A549 (cell line): ENCODE measurements at regions not wholly inside any gene's neighbourhood (a gene's known extent, or its start where the extent isn't known, plus 50 kb on each side); places are given as distances from the start of the nearest gene placed in this dataset.

Experiments used
- ATAC-seq, 2 experiments: fragments of 200-7000 bp in 1 of 2; fragments of >200 bp in 1 of 2; cut with Nextera tagmentation in 1 of 2; cut with Tn5 transposase in 1 of 2; 3 replicates each; pipeline versions ENCODE4 v1.8.0 to v1.9.1; 2018 to 2020; ENCODE audit warnings: mild to moderate bottlenecking in 1 of 2, moderate library complexity in 1 of 2
- CTCF ChIA-PET: fragments of 300-600 bp; sonication (Branson Sonifier 250); formaldehyde crosslinking; extraction: SDS; loops from one replicate; lab custom pipeline; 2021; ENCODE audit warnings: antibody characterized with exemption, inconsistent platforms; lab: Yijun Ruan, JAX
- POLR2A ChIA-PET: fragments of 350-600 bp; formaldehyde crosslinking; extraction: SDS; loops from one replicate; lab custom pipeline; 2021; ENCODE audit warnings: antibody characterized with exemption, inconsistent platforms; lab: Yijun Ruan, JAX
- DNase-seq, 2 experiments: peaks; one replicate each; pipeline versions ENCODE4 v3.0.0 to v3.0.0-alpha.2; 2011 to 2016; ENCODE audit warnings: low read depth in 1 of 2, low spot score in 1 of 2
- FAIRE-seq: peaks from 2 replicates; lab custom pipeline; 2011; peaks lifted over from hg19 to GRCh38; lab: Jason Lieb, UNC
- H3K27ac ChIP-seq, 2 experiments: fragments of >200 bp; sonication (Bioruptor Twin); formaldehyde crosslinking; 3 replicates each; pipeline ENCODE4 v1.5.1; 2016 to 2017
- H3K4me1 ChIP-seq: fragments of >200 bp; sonication (Bioruptor Twin); formaldehyde crosslinking; 3 replicates; pipeline ENCODE4 v1.6.1; 2016
- H3K4me2 ChIP-seq: fragments of >200 bp; sonication (Bioruptor Twin); formaldehyde crosslinking; 3 replicates; pipeline ENCODE4 v1.6.1; 2016
- H3K4me3 ChIP-seq: fragments of >200 bp; sonication (Bioruptor Twin); formaldehyde crosslinking; 3 replicates; pipeline ENCODE4 v1.5.1; 2016
- H3K9me3 ChIP-seq: fragments of >200 bp; sonication (Bioruptor Twin); formaldehyde crosslinking; 3 replicates; pipeline ENCODE4 v1.6.1; 2016
- ATOH8 ChIP-seq: fragments of 250-450 bp; sonication (Bioruptor Pico); IDR thresholded peaks from 2 replicates; pipeline ENCODE4 v1.5.0; 2020; ENCODE audit warnings: low read depth, mild to moderate bottlenecking, moderate library complexity
- BCL3 ChIP-seq: fragments of >200 bp; sonication (Bioruptor Twin); formaldehyde crosslinking; IDR thresholded peaks from 3 replicates; pipeline ENCODE4 v1.6.1; 2016
- CBX2 ChIP-seq: fragments of 200-600 bp; sonication (generic); IDR thresholded peaks from 2 replicates; pipeline ENCODE4 v1.6.1; 2016; ENCODE audit warnings: low read depth, mild to moderate bottlenecking, borderline replicate concordance
- CBX8 ChIP-seq: fragments of 200-600 bp; sonication (generic); IDR thresholded peaks from 2 replicates; pipeline ENCODE4 v1.6.1; 2016
- CEBPB ChIP-seq, 2 experiments: fragments of >200 bp in 1 of 2; sonication (Bioruptor Twin) in 1 of 2; formaldehyde crosslinking in 1 of 2; IDR thresholded peaks; 2 replicates each; pipeline ENCODE4 v1.6.1; 2012 to 2016
- GATA3 ChIP-seq: IDR thresholded peaks from 2 replicates; pipeline ENCODE4 v1.6.1; 2012; ENCODE audit warnings: borderline replicate concordance
- HES2 ChIP-seq: fragments of >200 bp; sonication (Bioruptor Twin); formaldehyde crosslinking; IDR thresholded peaks from 2 replicates; pipeline ENCODE4 v1.6.1; 2016
- HOXB13 ChIP-seq: fragments of 250-450 bp; sonication (Bioruptor Pico); IDR thresholded peaks from 2 replicates; pipeline ENCODE4 v1.5.0; 2020; ENCODE audit warnings: low read depth, mild to moderate bottlenecking, moderate library complexity
- KDM1A ChIP-seq: fragments of 200-600 bp; sonication (generic); IDR thresholded peaks from 2 replicates; pipeline ENCODE4 v1.6.1; 2016; ENCODE audit warnings: low read depth, mild to moderate bottlenecking
- MAFK ChIP-seq: fragments of 450-650 bp; IDR thresholded peaks from 2 replicates; pipeline ENCODE4 v1.6.1; 2014; ENCODE audit not compliant: partially characterized antibody
- RAD21 ChIP-seq, 2 experiments: fragments of >200 bp in 1 of 2; sonication (Bioruptor Twin) in 1 of 2; formaldehyde crosslinking in 1 of 2; IDR thresholded peaks in 1 of 2; conservative IDR thresholded peaks in 1 of 2; 2 replicates in 1 of 2; 3 replicates in 1 of 2; pipeline ENCODE4 v1.6.1; 2012 to 2018; ENCODE audit warnings: inconsistent platforms in 1 of 2
- REST ChIP-seq: fragments of 200-600 bp; sonication (generic); IDR thresholded peaks from 2 replicates; pipeline ENCODE4 v1.6.1; 2016; ENCODE audit warnings: antibody characterized with exemption, mild to moderate bottlenecking, moderate library complexity
- SREBF2 ChIP-seq: fragments of 450-650 bp; IDR thresholded peaks from 2 replicates; pipeline ENCODE4 v1.6.1; 2014; ENCODE audit warnings: mild to moderate bottlenecking, moderate library complexity
- ZC3H11A ChIP-seq: fragments of 450-650 bp; IDR thresholded peaks from 2 replicates; pipeline ENCODE4 v1.6.1; 2014; ENCODE audit warnings: antibody characterized with exemption, mild to moderate bottlenecking
- ZSCAN20 ChIP-seq: fragments of 250-450 bp; sonication (Bioruptor Pico); IDR thresholded peaks from 2 replicates; pipeline ENCODE4 v1.8.0; 2022; ENCODE audit warnings: mild to moderate bottlenecking, moderate library complexity
- WGBS: methylation state at CpG from one replicate; pipeline ENCODE4 v1.1.6; 2017; ENCODE audit errors: missing lambda C conversion rate; 5-methylcytosine and 5-hydroxymethylcytosine counted together
- TF ChIP-seq, protein P1 (sequence below): IDR thresholded peaks from 2 replicates; pipeline ENCODE4 v1.6.1; 2012
- TF ChIP-seq, protein P2 (sequence below): fragments of 450-650 bp; IDR thresholded peaks from 2 replicates; pipeline ENCODE4 v1.6.1; 2014; ENCODE audit warnings: antibody characterized with exemption

DNA sequence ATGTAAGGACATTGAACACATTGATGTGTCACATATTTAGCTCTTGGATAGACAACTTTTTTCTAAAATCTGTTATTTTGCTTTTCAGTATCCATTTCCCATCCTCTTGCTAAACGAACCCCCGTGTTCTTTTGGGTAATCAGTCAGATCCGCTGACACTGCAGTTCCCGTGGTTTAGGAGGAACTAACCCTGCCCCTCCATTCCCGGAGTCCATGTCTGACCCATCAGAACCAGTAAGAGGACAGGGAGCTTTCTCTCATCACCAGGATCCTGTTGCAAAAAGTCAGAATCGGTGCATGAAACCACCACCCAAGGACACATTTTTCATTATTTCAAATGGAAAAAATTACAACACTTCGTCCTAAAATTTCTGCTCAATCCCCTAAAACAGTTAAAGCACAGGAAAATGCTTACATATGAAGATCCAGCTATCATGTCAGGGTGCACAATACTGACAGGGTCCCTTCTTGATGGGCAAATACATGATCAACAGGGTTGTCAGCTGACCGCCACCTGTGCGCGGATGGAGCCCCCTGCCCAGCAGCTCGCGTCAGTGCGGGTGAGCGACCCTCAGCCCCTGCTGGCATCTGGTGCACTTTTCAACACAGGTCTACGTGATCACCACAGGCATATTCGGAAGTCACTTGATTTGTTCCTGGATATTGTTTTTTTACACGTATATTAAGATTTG lies 276.8 kb downstream of the ADGRD1 start:
- FAIRE-seq (no peak), DNase-seq (no peak), ATAC-seq (no peak)
- peaks cover 19% of the 10 kb centered on the region for H3K4me1 ChIP-seq
- 84% methylated on average over 17 of the region's 17 CpGs for WGBS
- CTCF ChIA-PET = interaction anchor here (1.3 to 1.6 kb wide), 3 partner anchors 97 to 484 kb away, joined by 3 read pairs; no protein-coding TSS in a partner anchor
- peak overlapping the region; percentile 58 to 89; a peak in 5 of 6 replicates for H3K27ac ChIP-seq
- peak overlapping the region; percentile 29; the same call in 1 of the 3 replicates for H3K4me2 ChIP-seq
- H3K9me3 ChIP-seq = peaks cover 9% of the 10 kb centered on the region; the same call in 2 of the 3 replicates
- TF ChIP-seq CEBPB (IDR thresholded peaks at IDR 0.05) (no peak), MAFK (peak; percentile 90)
- no peak overlapping the region for H3K4me3 ChIP-seq
- POLR2A ChIA-PET = no interaction called here

- Histone ChIP-seq H3K27ac (peak overlapping the region in 1 of 2 experiments; percentile 89; a peak in 3 of 6 replicates), H3K4me3 (no peak overlapping the region), H3K4me1 (peaks cover 27% of the 10 kb centered on the region), H3K9me3 (peaks cover 9% of the 10 kb centered on the region; the same call in 2 of the 3 replicates), H3K4me2 (no peak overlapping the region)
- 84% methylated on average over 20 of the region's 23 CpGs for WGBS
- ChIA-PET POLR2A (no interaction called here), CTCF (interaction anchor here (1.6 kb wide), 1 partner anchor 98 kb away, joined by 3 read pairs; no protein-coding TSS in a partner anchor)
- ATAC-seq = no peak
- FAIRE-seq = no peak
- TF ChIP-seq ZSCAN20 (CRISPR knock-in tag) = no peak
- no peak for TF ChIP-seq HOXB13 (CRISPR knock-in tag)
- TF ChIP-seq ZC3H11A = no peak
- no peak for TF ChIP-seq CBX2
- no peak for TF ChIP-seq GATA3
- TF ChIP-seq SREBF2 = no peak
- TF ChIP-seq, protein P1, sequence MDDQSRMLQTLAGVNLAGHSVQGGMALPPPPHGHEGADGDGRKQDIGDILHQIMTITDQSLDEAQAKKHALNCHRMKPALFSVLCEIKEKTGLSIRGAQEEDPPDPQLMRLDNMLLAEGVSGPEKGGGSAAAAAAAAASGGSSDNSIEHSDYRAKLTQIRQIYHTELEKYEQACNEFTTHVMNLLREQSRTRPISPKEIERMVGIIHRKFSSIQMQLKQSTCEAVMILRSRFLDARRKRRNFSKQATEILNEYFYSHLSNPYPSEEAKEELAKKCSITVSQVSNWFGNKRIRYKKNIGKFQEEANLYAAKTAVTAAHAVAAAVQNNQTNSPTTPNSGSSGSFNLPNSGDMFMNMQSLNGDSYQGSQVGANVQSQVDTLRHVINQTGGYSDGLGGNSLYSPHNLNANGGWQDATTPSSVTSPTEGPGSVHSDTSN = no peak
- TF ChIP-seq, protein P2, sequence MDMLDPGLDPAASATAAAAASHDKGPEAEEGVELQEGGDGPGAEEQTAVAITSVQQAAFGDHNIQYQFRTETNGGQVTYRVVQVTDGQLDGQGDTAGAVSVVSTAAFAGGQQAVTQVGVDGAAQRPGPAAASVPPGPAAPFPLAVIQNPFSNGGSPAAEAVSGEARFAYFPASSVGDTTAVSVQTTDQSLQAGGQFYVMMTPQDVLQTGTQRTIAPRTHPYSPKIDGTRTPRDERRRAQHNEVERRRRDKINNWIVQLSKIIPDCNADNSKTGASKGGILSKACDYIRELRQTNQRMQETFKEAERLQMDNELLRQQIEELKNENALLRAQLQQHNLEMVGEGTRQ = no peak
- no peak for TF ChIP-seq CBX8
- TF ChIP-seq RAD21 (conservative IDR thresholded peaks at IDR 0.05 in 1 of 2, IDR thresholded peaks at IDR 0.05 in 1 of 2) = no peak
- no peak for TF ChIP-seq HES2
- TF ChIP-seq ATOH8 (CRISPR knock-in tag) = no peak
- TF ChIP-seq REST = no peak
- TF ChIP-seq BCL3 = no peak
- TF ChIP-seq KDM1A = no peak
- no peak for DNase-seq
Observed at GRCh38 chr12:131231032-131231980, 277.6 kb downstream of the ADGRD1 start.
